Adipocyte (in vitro differentiated cells): ENCODE measurements at regions not wholly inside any gene's neighbourhood (a gene's known extent, or its start where the extent isn't known, plus 50 kb on each side); places are given as distances from the start of the nearest gene placed in this dataset.

Source experiments
- DNase-seq: peaks from one replicate; pipeline ENCODE4 v3.0.0-alpha.2; 2015; ENCODE audit warnings: low read depth
- H3K27me3 ChIP-seq: replicated peaks from 2 replicates; pipeline ENCODE4 v1.7.0; 2013; ENCODE audit warnings: mild to moderate bottlenecking, low read length, moderate library complexity; ENCODE audit not compliant: control insufficient read depth, insufficient read depth
- H3K36me3 ChIP-seq: 2 replicates; pipeline ENCODE4 v1.7.0; 2013; ENCODE audit warnings: low read length, mild to moderate bottlenecking, moderate library complexity; ENCODE audit not compliant: control insufficient read depth, insufficient read depth, severe bottlenecking
- H3K4me1 ChIP-seq: 2 replicates; pipeline ENCODE4 v1.7.0; 2013; ENCODE audit warnings: mild to moderate bottlenecking, low read length, moderate library complexity; ENCODE audit not compliant: control insufficient read depth, insufficient read depth
- H3K4me3 ChIP-seq: 2 replicates; pipeline ENCODE4 v1.7.0; 2013; ENCODE audit warnings: mild to moderate bottlenecking, low read length, moderate library complexity
- H3K9ac ChIP-seq: 2 replicates; pipeline ENCODE4 v1.7.0; 2013; ENCODE audit warnings: mild to moderate bottlenecking, low read length, moderate library complexity
- H3K9me3 ChIP-seq: 2 replicates; pipeline ENCODE4 v1.7.0; 2013; ENCODE audit warnings: mild to moderate bottlenecking, low read length, moderate library complexity; ENCODE audit not compliant: control insufficient read depth

DNA sequence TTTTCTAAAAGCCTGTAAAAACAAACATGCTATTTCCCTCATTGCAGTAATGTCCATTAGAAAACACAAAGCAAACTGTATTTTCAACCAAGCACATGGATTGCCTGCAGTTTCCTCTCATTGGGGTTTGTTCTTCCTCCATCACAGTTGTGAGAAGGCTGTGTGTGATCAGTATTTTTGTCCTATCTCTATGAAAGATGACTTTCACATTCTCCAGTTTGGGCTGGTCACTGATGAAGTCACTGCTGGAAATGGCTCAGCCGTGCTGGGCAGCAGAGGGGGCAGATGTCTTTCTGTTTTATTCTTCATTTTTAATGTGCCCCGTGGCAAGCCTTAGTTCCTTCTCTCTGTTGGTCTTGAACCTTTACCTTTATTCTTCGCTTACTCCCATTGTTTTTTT is 288.9 kb upstream of the MPDZ start:
- peak; percentile 18 for DNase-seq
- peaks cover 32% of the 10 kb centered on the region for H3K4me1 ChIP-seq
- H3K36me3 ChIP-seq, result no peaks in the 10 kb centered on the region
- no peaks in the 10 kb centered on the region for H3K9me3 ChIP-seq
- H3K9ac ChIP-seq, result peak overlapping the region; percentile 61
- no peaks in the 10 kb centered on the region for H3K27me3 ChIP-seq
- H3K4me3 ChIP-seq, result peak overlapping the region; percentile 67

DNA sequence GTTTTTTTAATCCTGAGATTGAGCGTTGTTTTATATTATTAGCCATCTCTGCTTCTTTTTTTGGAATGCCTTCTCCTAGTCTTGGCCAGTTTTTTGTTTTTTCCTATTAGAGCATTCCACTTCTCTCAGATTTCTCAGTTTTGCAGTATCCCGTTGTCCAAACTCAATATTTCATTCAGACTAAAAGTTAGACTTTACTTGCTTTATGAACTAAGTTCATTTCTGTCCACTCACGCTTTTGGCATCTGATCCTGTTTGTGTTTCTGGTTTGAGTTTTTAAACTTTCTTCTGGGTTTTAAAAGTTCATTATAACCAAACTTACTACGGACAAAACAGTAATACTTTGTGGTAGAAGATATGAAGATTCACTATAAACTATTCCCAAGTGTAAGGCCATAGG is 288.3 kb upstream of the MPDZ start:
- Histone ChIP-seq H3K4me1 (peaks cover 32% of the 10 kb centered on the region), H3K9ac (peak overlapping the region; percentile 61), H3K27me3 (no peaks in the 10 kb centered on the region), H3K9me3 (no peaks in the 10 kb centered on the region), H3K36me3 (no peaks in the 10 kb centered on the region), H3K4me3 (peak overlapping the region; percentile 67)
- no peak for DNase-seq

DNA sequence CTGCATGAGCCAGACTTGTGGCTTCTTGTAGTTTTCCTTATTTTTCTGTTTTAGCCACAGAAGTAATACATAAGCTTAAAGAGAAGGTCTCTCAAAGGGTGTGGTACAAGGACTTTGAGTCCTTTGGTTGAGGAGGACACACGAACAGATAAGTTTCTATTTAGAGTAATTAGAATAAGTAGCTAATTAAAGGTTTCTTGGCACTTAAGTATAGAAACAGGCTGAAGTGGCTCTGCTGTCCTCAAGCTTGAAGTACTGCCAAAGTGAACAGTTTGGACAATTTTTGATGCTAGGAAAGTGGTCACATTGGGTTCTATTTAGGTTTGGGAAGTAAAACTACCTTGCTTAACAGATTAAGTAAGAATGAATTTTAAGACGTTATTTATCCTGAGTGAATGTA is 278.3 kb upstream of the MPDZ start:
- no peak for DNase-seq
- Histone ChIP-seq H3K4me3 (no peak overlapping the region), H3K36me3 (no peaks in the 10 kb centered on the region), H3K27me3 (no peaks in the 10 kb centered on the region), H3K4me1 (no peaks in the 10 kb centered on the region), H3K9me3 (no peaks in the 10 kb centered on the region), H3K9ac (no peak overlapping the region)

DNA sequence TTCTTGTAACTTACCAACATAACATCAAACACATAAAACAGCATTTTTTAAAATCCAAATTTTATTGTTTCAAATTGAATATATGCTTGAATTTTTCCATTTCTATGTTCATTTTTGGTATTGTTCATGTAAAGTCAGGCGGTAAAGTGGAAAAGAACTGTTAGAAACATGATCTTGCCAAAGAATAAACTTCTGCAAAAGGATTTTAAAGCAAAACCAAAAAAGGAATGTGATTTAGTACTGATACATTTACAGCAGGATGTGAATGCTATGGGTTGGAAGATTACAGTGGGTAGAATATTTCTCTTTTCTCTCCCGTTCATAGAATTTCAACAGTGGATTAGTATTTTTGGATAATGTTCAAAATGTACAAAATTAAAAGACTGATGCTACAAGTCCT is 277.2 kb upstream of the MPDZ start:
- no peaks in the 10 kb centered on the region for H3K36me3 ChIP-seq
- no peak for DNase-seq
- H3K4me1 ChIP-seq, result no peaks in the 10 kb centered on the region
- no peaks in the 10 kb centered on the region for H3K27me3 ChIP-seq
- H3K9me3 ChIP-seq, result no peaks in the 10 kb centered on the region
- no peak overlapping the region for H3K4me3 ChIP-seq
- H3K9ac ChIP-seq, result no peak overlapping the region

GRCh38 chr9:13555989-13556500 is 276.6 kb upstream of the MPDZ start:
- Histone ChIP-seq H3K9me3 (peaks cover 4% of the 10 kb centered on the region), H3K4me3 (no peak overlapping the region), H3K4me1 (no peaks in the 10 kb centered on the region), H3K36me3 (no peaks in the 10 kb centered on the region), H3K27me3 (no peaks in the 10 kb centered on the region), H3K9ac (no peak overlapping the region)
- DNase-seq, result no peak

GRCh38 chr9:13555516-13555915 is 276.0 kb upstream of the MPDZ start:
- no peak for DNase-seq
- Histone ChIP-seq H3K4me3 (no peak overlapping the region), H3K36me3 (no peaks in the 10 kb centered on the region), H3K27me3 (no peaks in the 10 kb centered on the region), H3K4me1 (no peaks in the 10 kb centered on the region), H3K9ac (no peak overlapping the region), H3K9me3 (peaks cover 4% of the 10 kb centered on the region)

- Histone ChIP-seq H3K9me3 (peaks cover 8% of the 10 kb centered on the region), H3K36me3 (no peaks in the 10 kb centered on the region), H3K27me3 (no peaks in the 10 kb centered on the region), H3K4me1 (no peaks in the 10 kb centered on the region), H3K9ac (no peak overlapping the region), H3K4me3 (no peak overlapping the region)
- no peak for DNase-seq
Observed at GRCh38 chr9:13554626-13555025, 275.1 kb upstream of the MPDZ start.

GRCh38 chr9:13552606-13553215 is 273.2 kb upstream of the MPDZ start:
- no peak overlapping the region for H3K9ac ChIP-seq
- H3K9me3 ChIP-seq, result peaks cover 13% of the 10 kb centered on the region
- H3K36me3 ChIP-seq, result no peaks in the 10 kb centered on the region
- H3K27me3 ChIP-seq, result no peaks in the 10 kb centered on the region
- no peak for DNase-seq
- H3K4me1 ChIP-seq, result no peaks in the 10 kb centered on the region
- no peak overlapping the region for H3K4me3 ChIP-seq

- no peaks in the 10 kb centered on the region for H3K27me3 ChIP-seq
- no peak overlapping the region for H3K9ac ChIP-seq
- H3K9me3 ChIP-seq, result peaks cover 13% of the 10 kb centered on the region
- no peaks in the 10 kb centered on the region for H3K4me1 ChIP-seq
- DNase-seq, result no peak
- no peak overlapping the region for H3K4me3 ChIP-seq
- H3K36me3 ChIP-seq, result no peaks in the 10 kb centered on the region
Observed at GRCh38 chr9:13550519-13550918, 271.0 kb upstream of the MPDZ start.

GRCh38 chr9:13548535-13548934 is 269.0 kb upstream of the MPDZ start:
- Histone ChIP-seq H3K36me3 (no peaks in the 10 kb centered on the region), H3K27me3 (no peaks in the 10 kb centered on the region), H3K4me3 (no peak overlapping the region), H3K4me1 (no peaks in the 10 kb centered on the region), H3K9me3 (peaks cover 13% of the 10 kb centered on the region), H3K9ac (no peak overlapping the region)
- DNase-seq, result no peak

DNA sequence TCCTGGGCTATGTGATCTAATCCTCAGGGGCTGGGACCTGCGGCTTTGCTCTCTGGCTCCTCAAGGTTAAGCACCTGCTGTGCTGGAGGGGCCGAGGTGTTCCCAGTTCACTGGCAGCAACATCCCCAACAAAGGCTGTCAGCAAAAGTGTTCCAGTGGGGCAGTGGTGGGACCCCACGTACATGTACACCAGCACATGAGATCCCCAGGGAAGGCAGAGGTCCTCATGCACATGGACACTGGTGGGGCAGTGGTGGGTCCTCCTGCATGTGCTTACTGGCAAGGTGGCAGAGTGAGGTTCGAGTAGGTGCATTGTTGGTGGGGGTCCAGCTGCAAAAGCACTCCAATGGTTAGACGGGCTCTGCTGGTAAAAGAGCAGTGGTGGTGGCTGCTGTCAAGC is 255.6 kb upstream of the MPDZ start:
- DNase-seq, result no peak
- H3K27me3 ChIP-seq, result no peaks in the 10 kb centered on the region

GRCh38 chr9:13534006-13534405 is 254.5 kb upstream of the MPDZ start:
- Histone ChIP-seq H3K36me3 (no peaks in the 10 kb centered on the region), H3K27me3 (no peaks in the 10 kb centered on the region), H3K4me1 (no peaks in the 10 kb centered on the region), H3K4me3 (no peak overlapping the region), H3K9ac (no peak overlapping the region), H3K9me3 (peaks cover 8% of the 10 kb centered on the region)
- DNase-seq, result no peak

More for the DNA sequence above, 255.6 kb upstream of the MPDZ start:
- H3K9me3 ChIP-seq, result peaks cover 8% of the 10 kb centered on the region
- H3K4me1 ChIP-seq, result no peaks in the 10 kb centered on the region
- H3K4me3 ChIP-seq, result no peak overlapping the region
- H3K36me3 ChIP-seq, result no peaks in the 10 kb centered on the region
- no peak overlapping the region for H3K9ac ChIP-seq
